Hypothalamus (tissue), 51 donors: ENCODE measurements at regions not wholly inside any gene's neighbourhood (a gene's known extent, or its start where the extent isn't known, plus 50 kb on each side); places are given as distances from the start of the nearest gene placed in this dataset.
"Not testable (repeated sequence)": the region's sequence is repeated elsewhere in the genome, so short reads cannot be mapped to it uniquely, and the experiment has no call there.

Experiments used
- DNase-seq, 51 donors: peaks; one replicate each; lab custom pipeline; 2025; lab: John Stamatoyannopoulos, UW

- DNase-seq, result not testable (repeated sequence)
Observed at GRCh38 chr7:159335181-159335926, 190.7 kb upstream of the VIPR2 start.

- DNase-seq, result not testable (repeated sequence)
Observed at GRCh38 chr7:159332854-159333479, 188.3 kb upstream of the VIPR2 start.

- no peak for DNase-seq
Observed at GRCh38 chr7:159331462-159331861, 186.8 kb upstream of the VIPR2 start.

- no peak for DNase-seq
Observed at GRCh38 chr7:159329818-159330378, 185.2 kb upstream of the VIPR2 start.

- no peak for DNase-seq
Observed at GRCh38 chr7:159328096-159328495, 183.4 kb upstream of the VIPR2 start.

- DNase-seq, result no peak
Observed at GRCh38 chr7:159323359-159323758, 178.7 kb upstream of the VIPR2 start.

GRCh38 chr7:159321278-159321677, 176.6 kb upstream of the VIPR2 start:
- DNase-seq, result no peak

GRCh38 chr7:159318682-159319351, 174.2 kb upstream of the VIPR2 start:
- no peak for DNase-seq

- DNase-seq, result no peak
Observed at GRCh38 chr7:159317294-159317693, 172.6 kb upstream of the VIPR2 start.

GRCh38 chr7:159311172-159311494, 166.5 kb upstream of the VIPR2 start:
- DNase-seq, result no peak

- DNase-seq, result no peak
Observed at GRCh38 chr7:159310457-159311171, 165.9 kb upstream of the VIPR2 start.

- DNase-seq, result not testable (repeated sequence)
Observed at GRCh38 chr7:159309214-159309613, 164.5 kb upstream of the VIPR2 start.

GRCh38 chr7:159306012-159306411, 161.3 kb upstream of the VIPR2 start:
- no peak for DNase-seq

GRCh38 chr7:159305185-159305584, 160.5 kb upstream of the VIPR2 start:
- not testable (repeated sequence) for DNase-seq

- not testable (repeated sequence) for DNase-seq
Observed at GRCh38 chr7:159303510-159303909, 158.8 kb upstream of the VIPR2 start.

- no peak for DNase-seq
Observed at GRCh38 chr7:159296093-159296681, 151.5 kb upstream of the VIPR2 start.

- DNase-seq, result not testable (repeated sequence)
Observed at GRCh38 chr7:159286487-159286886, 141.8 kb upstream of the VIPR2 start.

- no peak for DNase-seq
Observed at GRCh38 chr7:159281573-159281972, 136.9 kb upstream of the VIPR2 start.

- DNase-seq, result no peak
Observed at GRCh38 chr7:159280008-159280407, 135.3 kb upstream of the VIPR2 start.

GRCh38 chr7:159272739-159273138, 128.1 kb upstream of the VIPR2 start:
- no peak for DNase-seq

- no peak for DNase-seq
Observed at GRCh38 chr7:159271781-159272180, 127.1 kb upstream of the VIPR2 start.
